ENCODE measurements at regions not wholly inside any gene's neighbourhood (a gene's known extent, or its start where the extent isn't known, plus 50 kb on each side); places are given as distances from the start of the nearest gene placed in this dataset.

- H3K27me3 ChIP-seq (replicated peaks) = no peaks in the 10 kb centered on the region
- peaks cover 3% of the 10 kb centered on the region; the same call in 1 of the 2 replicates for H3K36me3 ChIP-seq
- no peaks in the 10 kb centered on the region for H3K4me1 ChIP-seq (replicated peaks)
- no peak overlapping the region for H3K27ac ChIP-seq
- no peak overlapping the region for H3K4me3 ChIP-seq
- no peak for DNase-seq (ENCODE audit: low read depth in 1 of 2, low spot score in 2 of 2)
- H3K9me3 ChIP-seq (replicated peaks) = peaks cover 5% of the 10 kb centered on the region; the same call in 1 of the 2 replicates
Observed at GRCh38 chr3:141669434-141669833, 68.7 kb upstream of the RNF7 start.

GRCh38 chr3:141677701-141678100, 60.4 kb upstream of the RNF7 start:
- Histone ChIP-seq H3K27me3 (replicated peaks) (no peaks in the 10 kb centered on the region), H3K36me3 (no peaks in the 10 kb centered on the region), H3K9me3 (replicated peaks) (no peaks in the 10 kb centered on the region), H3K4me3 (no peak overlapping the region), H3K4me1 (replicated peaks) (peaks cover 23% of the 10 kb centered on the region), H3K27ac (no peak overlapping the region)
- DNase-seq (ENCODE audit: low read depth in 1 of 2, low spot score in 2 of 2) = no peak

GRCh38 chr3:141680620-141681389, 57.3 kb upstream of the RNF7 start:
- peak; percentile 56 to 63 for DNase-seq (ENCODE audit: low read depth in 1 of 2, low spot score in 2 of 2)
- H3K36me3 ChIP-seq = no peaks in the 10 kb centered on the region
- H3K9me3 ChIP-seq (replicated peaks) = no peaks in the 10 kb centered on the region
- H3K27ac ChIP-seq = peak overlapping the region; percentile 34
- H3K4me3 ChIP-seq = no peak overlapping the region
- no peaks in the 10 kb centered on the region for H3K27me3 ChIP-seq (replicated peaks)
- H3K4me1 ChIP-seq (replicated peaks) = peaks cover 25% of the 10 kb centered on the region

GRCh38 chr3:141681390-141681780, 56.7 kb upstream of the RNF7 start:
- no peaks in the 10 kb centered on the region for H3K27me3 ChIP-seq (replicated peaks)
- no peaks in the 10 kb centered on the region for H3K36me3 ChIP-seq
- peaks cover 31% of the 10 kb centered on the region for H3K4me1 ChIP-seq (replicated peaks)
- H3K4me3 ChIP-seq = no peak overlapping the region
- no peak for DNase-seq (ENCODE audit: low read depth in 1 of 2, low spot score in 2 of 2)
- no peak overlapping the region for H3K27ac ChIP-seq
- no peaks in the 10 kb centered on the region for H3K9me3 ChIP-seq (replicated peaks)

GRCh38 chr3:141682007-141682406, 56.1 kb upstream of the RNF7 start:
- no peaks in the 10 kb centered on the region for H3K9me3 ChIP-seq (replicated peaks)
- H3K27ac ChIP-seq = no peak overlapping the region
- no peaks in the 10 kb centered on the region for H3K27me3 ChIP-seq (replicated peaks)
- no peak for DNase-seq (ENCODE audit: low read depth in 1 of 2, low spot score in 2 of 2)
- no peaks in the 10 kb centered on the region for H3K36me3 ChIP-seq
- no peak overlapping the region for H3K4me3 ChIP-seq
- H3K4me1 ChIP-seq (replicated peaks) = peaks cover 36% of the 10 kb centered on the region

GRCh38 chr3:141682921-141683320, 55.2 kb upstream of the RNF7 start:
- Histone ChIP-seq H3K4me3 (no peak overlapping the region), H3K27me3 (replicated peaks) (no peaks in the 10 kb centered on the region), H3K4me1 (replicated peaks) (peaks cover 39% of the 10 kb centered on the region), H3K36me3 (no peaks in the 10 kb centered on the region), H3K9me3 (replicated peaks) (no peaks in the 10 kb centered on the region), H3K27ac (no peak overlapping the region)
- DNase-seq (ENCODE audit: low read depth in 1 of 2, low spot score in 2 of 2) = no peak

- Histone ChIP-seq H3K27ac (no peak overlapping the region), H3K27me3 (replicated peaks) (no peaks in the 10 kb centered on the region), H3K4me1 (replicated peaks) (peaks cover 39% of the 10 kb centered on the region), H3K4me3 (no peak overlapping the region), H3K9me3 (replicated peaks) (no peaks in the 10 kb centered on the region), H3K36me3 (no peaks in the 10 kb centered on the region)
- no peak for DNase-seq (ENCODE audit: low read depth in 1 of 2, low spot score in 2 of 2)
Observed at GRCh38 chr3:141684758-141685157, 53.3 kb upstream of the RNF7 start.

- peak; percentile 48 to 66 for DNase-seq (ENCODE audit: low read depth in 1 of 2, low spot score in 2 of 2)
- H3K4me1 ChIP-seq (replicated peaks) = peaks cover 26% of the 10 kb centered on the region
- H3K4me3 ChIP-seq = peak overlapping the region; percentile 16
- peak overlapping the region; percentile 42 for H3K27ac ChIP-seq
- H3K27me3 ChIP-seq (replicated peaks) = no peaks in the 10 kb centered on the region
- no peaks in the 10 kb centered on the region for H3K36me3 ChIP-seq
- H3K9me3 ChIP-seq (replicated peaks) = no peaks in the 10 kb centered on the region
Observed at GRCh38 chr3:141686466-141687291, 51.4 kb upstream of the RNF7 start.
